Activated CD4-positive, alpha-beta T cell treated with anti-CD3 and anti-CD28 coated beads for 36 hours (primary cell): ENCODE measurements at regions not wholly inside any gene's neighbourhood (a gene's known extent, or its start where the extent isn't known, plus 50 kb on each side); places are given as distances from the start of the nearest gene placed in this dataset.
"Not testable (repeated sequence)": the region's sequence is repeated elsewhere in the genome, so short reads cannot be mapped to it uniquely, and the experiment has no call there.

Source experiments
- ATAC-seq: fragments of 200-7000 bp; cut with Tn5 transposase; one replicate; pipeline ENCODE4 v1.10.0; 2021; ENCODE audit warnings: mild to moderate bottlenecking, moderate library complexity
- CTCF ChIA-PET: fragments of 350-600 bp; sonication (Branson Sonifier 250); formaldehyde crosslinking; loops from one replicate; lab custom pipeline; 2021; ENCODE audit warnings: antibody characterized with exemption; lab: Charles Lee
- POLR2A ChIA-PET: fragments of 350-600 bp; sonication (Branson Sonifier 250); formaldehyde crosslinking; loops from one replicate; lab custom pipeline; 2021; ENCODE audit warnings: antibody characterized with exemption, inconsistent platforms; lab: Charles Lee
- DNase-seq: peaks from one replicate; pipeline ENCODE4 v3.0.0-alpha.2; 2020
- H3K27ac Mint-ChIP-seq: one replicate; pipeline ENCODE4 v1.8.0; 2021; ENCODE audit warnings: mixed read lengths
- H3K27me3 Mint-ChIP-seq: one replicate; pipeline ENCODE4 v1.8.0; 2021; ENCODE audit warnings: mixed read lengths
- H3K36me3 Mint-ChIP-seq: one replicate; pipeline ENCODE4 v1.8.0; 2021; ENCODE audit warnings: low read depth, mixed read lengths
- H3K4me1 Mint-ChIP-seq: one replicate; pipeline ENCODE4 v1.8.0; 2021; ENCODE audit warnings: mixed read lengths
- H3K4me3 Mint-ChIP-seq: one replicate; pipeline ENCODE4 v1.8.0; 2021; ENCODE audit warnings: mild to moderate bottlenecking, moderate library complexity, mixed read lengths
- H3K9me3 Mint-ChIP-seq: one replicate; pipeline ENCODE4 v1.8.0; 2021; ENCODE audit warnings: low read depth, mixed read lengths
- intact Hi-C, 2 experiments: fragments of 100-400 bp; cut with DNase I in 1 of 2; cut with micrococcal nuclease in 1 of 2; formaldehyde crosslinking; loops; one replicate each; pipeline versions ENCODE4 v1.14.2 to v1.15.1; 2022 to 2024; cut with DNase I, micrococcal nuclease

GRCh38 chr7:130849604-130850003, 115.6 kb upstream of the KLF14 start:
- POLR2A ChIA-PET = no interaction called here
- H3K4me3 Mint-ChIP-seq = no peak overlapping the region

GRCh38 chr7:130850956-130851355, 116.9 kb upstream of the KLF14 start:
- ChIA-PET POLR2A (no interaction called here), CTCF (interaction anchor here (1.7 kb wide), 1 partner anchor 11 kb away, joined by 3 read pairs; no protein-coding TSS in a partner anchor)
- DNase-seq = no peak
- no peak for ATAC-seq
- Mint-ChIP-seq H3K4me1 (no peaks in the 10 kb centered on the region), H3K36me3 (peaks cover 26% of the 10 kb centered on the region), H3K4me3 (no peak overlapping the region), H3K27me3 (no peaks in the 10 kb centered on the region), H3K27ac (no peak overlapping the region), H3K9me3 (peaks cover 1% of the 10 kb centered on the region)
- intact Hi-C loops = no loop called here

More at GRCh38 chr7:130849604-130850003, 115.6 kb upstream of the KLF14 start:
- Mint-ChIP-seq H3K4me1 (no peaks in the 10 kb centered on the region), H3K36me3 (peaks cover 13% of the 10 kb centered on the region), H3K27ac (no peak overlapping the region), H3K9me3 (no peaks in the 10 kb centered on the region), H3K27me3 (no peaks in the 10 kb centered on the region)
- intact Hi-C loops = no loop called here
- ATAC-seq (no peak), DNase-seq (no peak)
- CTCF ChIA-PET = no interaction called here

DNA sequence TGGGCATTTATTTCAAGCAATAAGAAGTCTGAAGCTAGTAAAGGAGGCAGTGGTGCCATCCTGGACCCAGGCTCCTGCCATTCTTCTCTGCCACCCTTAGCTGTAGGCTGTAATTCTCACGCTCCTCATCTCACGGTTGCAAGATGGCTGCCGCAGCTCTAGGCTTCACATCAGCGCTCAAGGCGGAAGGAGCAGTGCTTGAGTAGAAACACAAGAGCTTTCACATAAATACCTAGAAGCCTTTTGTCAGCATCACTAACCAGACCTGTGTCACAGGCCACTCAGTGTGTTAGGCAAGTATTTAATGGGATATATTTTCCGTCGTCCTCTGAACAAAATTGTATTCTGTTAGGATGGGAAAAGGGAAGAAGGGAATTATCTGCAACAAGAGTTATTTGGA, 118.9 kb upstream of the KLF14 start:
- no peak for DNase-seq
- intact Hi-C loops = no loop called here
- no peak for ATAC-seq
- POLR2A ChIA-PET = no interaction called here
- Mint-ChIP-seq H3K36me3 (peaks cover 45% of the 10 kb centered on the region), H3K27ac (no peak overlapping the region), H3K27me3 (no peaks in the 10 kb centered on the region), H3K9me3 (peaks cover 10% of the 10 kb centered on the region), H3K4me1 (no peaks in the 10 kb centered on the region), H3K4me3 (no peak overlapping the region)
- CTCF ChIA-PET = interaction anchor here (1.6 kb wide), 1 partner anchor 95 kb away, joined by 4 read pairs; no protein-coding TSS in a partner anchor

- ChIA-PET POLR2A (no interaction called here), CTCF (no interaction called here)
- Mint-ChIP-seq H3K36me3 (peaks cover 54% of the 10 kb centered on the region), H3K4me1 (no peaks in the 10 kb centered on the region), H3K27me3 (no peaks in the 10 kb centered on the region), H3K27ac (no peak overlapping the region), H3K9me3 (peaks cover 18% of the 10 kb centered on the region), H3K4me3 (no peak overlapping the region)
- no peak for DNase-seq
- intact Hi-C loops = no loop called here
- no peak for ATAC-seq
Measured at GRCh38 chr7:130853503-130854279, 119.7 kb upstream of the KLF14 start.

DNA sequence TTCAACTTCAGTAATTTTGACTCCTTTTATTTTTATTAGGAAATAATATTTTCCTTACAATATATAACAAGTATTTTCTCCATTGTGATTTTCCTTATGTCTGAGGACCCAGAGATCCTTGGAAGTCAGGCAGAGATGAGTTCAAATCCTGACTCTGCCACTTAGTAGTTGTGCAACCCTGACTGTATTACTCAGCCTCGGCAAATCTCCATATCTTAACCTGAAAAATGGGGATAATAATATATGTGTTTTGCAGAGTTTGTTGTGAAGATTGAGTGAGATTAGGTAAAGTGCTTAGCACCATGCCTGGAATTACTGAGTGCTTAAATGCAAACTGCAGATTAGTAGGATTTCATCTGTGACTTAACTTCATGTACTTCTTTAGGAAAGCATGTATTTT, 120.5 kb upstream of the KLF14 start:
- no peak overlapping the region for H3K27ac Mint-ChIP-seq
- no peak for DNase-seq
- H3K9me3 Mint-ChIP-seq = peaks cover 25% of the 10 kb centered on the region
- H3K4me1 Mint-ChIP-seq = no peaks in the 10 kb centered on the region
- ChIA-PET POLR2A (interaction anchor here (0.6 kb wide), 1 partner anchor 9 kb away, joined by 3 read pairs; no protein-coding TSS in a partner anchor), CTCF (interaction anchor here (0.8 kb wide), 1 partner anchor 587 kb away, joined by 5 read pairs; no protein-coding TSS in a partner anchor)
- H3K4me3 Mint-ChIP-seq = no peak overlapping the region
- no peaks in the 10 kb centered on the region for H3K27me3 Mint-ChIP-seq
- intact Hi-C loops = no loop called here
- no peak for ATAC-seq
- H3K36me3 Mint-ChIP-seq = peaks cover 62% of the 10 kb centered on the region

- no peak for ATAC-seq
- POLR2A ChIA-PET = interaction anchor here (0.7 kb wide), 1 partner anchor 31 kb away, joined by 4 read pairs; no protein-coding TSS in a partner anchor
- CTCF ChIA-PET = interaction anchor here (1.5 kb wide), 1 partner anchor 17 kb away, joined by 3 read pairs; no protein-coding TSS in a partner anchor
Measured at GRCh38 chr7:130856866-130857265, 122.9 kb upstream of the KLF14 start.

DNA sequence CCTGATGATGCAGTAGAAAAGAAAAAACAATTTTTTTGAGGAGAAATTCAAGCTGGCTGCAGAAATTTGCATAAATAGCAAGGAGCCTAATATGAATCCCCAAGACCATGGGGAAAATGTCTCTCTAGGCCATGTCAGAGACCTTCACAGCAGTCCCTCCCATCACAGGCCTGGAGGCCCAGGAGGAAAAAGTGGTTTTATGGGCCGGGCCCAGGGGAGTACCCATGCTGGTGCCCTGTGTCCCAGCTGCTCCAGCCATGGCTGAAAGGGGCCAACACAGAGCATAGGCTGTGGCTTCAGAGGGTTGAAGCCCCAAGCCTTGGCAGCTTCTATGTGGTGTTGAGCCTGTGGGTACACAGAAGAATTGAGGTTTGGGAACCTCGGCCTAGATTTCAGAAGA, 126.8 kb upstream of the KLF14 start:
- CTCF ChIA-PET = interaction anchor here (0.6 kb wide), 1 partner anchor 160 kb away, joined by 3 read pairs; no protein-coding TSS in a partner anchor
- H3K4me3 Mint-ChIP-seq, H3K4me1 Mint-ChIP-seq, ATAC-seq, H3K27ac Mint-ChIP-seq, intact Hi-C loops, DNase-seq, POLR2A ChIA-PET, H3K27me3 Mint-ChIP-seq: not testable (repeated sequence)
- H3K9me3 Mint-ChIP-seq = peaks cover 53% of the 10 kb centered on the region
- H3K36me3 Mint-ChIP-seq = peaks cover 97% of the 10 kb centered on the region

More at GRCh38 chr7:130856866-130857265, 122.9 kb upstream of the KLF14 start:
- no peaks in the 10 kb centered on the region for H3K4me1 Mint-ChIP-seq
- intact Hi-C loops = no loop called here
- H3K27me3 Mint-ChIP-seq = no peaks in the 10 kb centered on the region
- DNase-seq = no peak
- H3K36me3 Mint-ChIP-seq = peaks cover 85% of the 10 kb centered on the region
- H3K9me3 Mint-ChIP-seq = peaks cover 40% of the 10 kb centered on the region
- no peak overlapping the region for H3K27ac Mint-ChIP-seq
- no peak overlapping the region for H3K4me3 Mint-ChIP-seq

GRCh38 chr7:130865408-130866236, 131.6 kb upstream of the KLF14 start:
- DNase-seq = no peak
- Mint-ChIP-seq H3K4me1 (no peaks in the 10 kb centered on the region), H3K4me3 (no peak overlapping the region), H3K36me3 (peaks cover 90% of the 10 kb centered on the region), H3K9me3 (peaks cover 20% of the 10 kb centered on the region), H3K27me3 (no peaks in the 10 kb centered on the region), H3K27ac (no peak overlapping the region)
- intact Hi-C loops = no loop called here
- ChIA-PET CTCF (interaction anchor here (1.3 kb wide), 2 partner anchors 66 to 428 kb away, joined by 3 read pairs; no protein-coding TSS in a partner anchor), POLR2A (no interaction called here)
- ATAC-seq = peak; percentile 24

- H3K4me3 Mint-ChIP-seq = no peak overlapping the region
- CTCF ChIA-PET = interaction anchor here (0.9 to 1.3 kb wide), 4 partner anchors 8 to 64 kb away, joined by 3 to 5 read pairs (median 3); no protein-coding TSS in a partner anchor
- no peak for ATAC-seq
- H3K36me3 Mint-ChIP-seq = peaks cover 87% of the 10 kb centered on the region
- no peak overlapping the region for H3K27ac Mint-ChIP-seq
- H3K27me3 Mint-ChIP-seq = no peaks in the 10 kb centered on the region
- H3K9me3 Mint-ChIP-seq = peaks cover 11% of the 10 kb centered on the region
- DNase-seq = no peak
- POLR2A ChIA-PET = no interaction called here
- no peaks in the 10 kb centered on the region for H3K4me1 Mint-ChIP-seq
- intact Hi-C loops = no loop called here
Measured at GRCh38 chr7:130867039-130867438, 133.0 kb upstream of the KLF14 start.

DNA sequence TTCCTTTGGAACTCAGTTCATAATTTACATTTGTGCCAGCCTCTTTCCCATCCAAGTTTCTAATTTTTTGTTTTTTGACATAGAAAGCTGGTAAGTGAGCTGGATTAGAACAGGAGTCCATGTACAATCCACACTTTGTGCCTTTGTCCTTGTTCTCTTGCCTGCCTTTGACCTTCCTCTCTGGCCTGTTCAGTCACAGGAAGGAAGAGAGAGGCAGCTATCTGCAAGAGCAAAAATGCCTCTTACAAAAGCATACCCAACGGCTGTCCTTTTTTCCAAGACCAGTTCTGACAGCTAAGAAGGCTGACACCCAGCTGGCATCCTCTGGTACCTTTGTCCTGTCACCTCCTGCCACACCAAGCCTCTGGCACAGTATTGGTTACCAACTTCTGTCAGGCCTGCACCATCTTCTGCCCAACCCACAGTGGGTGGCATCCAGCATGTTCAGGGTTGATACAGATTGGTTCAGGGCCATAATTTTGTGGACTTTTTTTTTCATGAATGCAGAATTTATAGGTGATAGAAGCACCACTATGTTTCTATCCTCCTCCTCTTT, 133.7 kb upstream of the KLF14 start:
- ATAC-seq (no peak), DNase-seq (no peak)
- peak overlapping the region; percentile 8 for H3K4me3 Mint-ChIP-seq
- peaks cover 87% of the 10 kb centered on the region for H3K36me3 Mint-ChIP-seq
- ChIA-PET POLR2A (no interaction called here), CTCF (interaction anchor here (1.0 to 1.1 kb wide), 2 partner anchors 30 to 31 kb away, joined by 3 to 5 read pairs; no protein-coding TSS in a partner anchor)
- H3K9me3 Mint-ChIP-seq = peaks cover 7% of the 10 kb centered on the region
- intact Hi-C loops = no loop called here
- no peaks in the 10 kb centered on the region for H3K27me3 Mint-ChIP-seq
- no peak overlapping the region for H3K27ac Mint-ChIP-seq
- peaks cover 4% of the 10 kb centered on the region for H3K4me1 Mint-ChIP-seq

GRCh38 chr7:130868139-130868538, 134.1 kb upstream of the KLF14 start:
- peaks cover 5% of the 10 kb centered on the region for H3K9me3 Mint-ChIP-seq

More at GRCh38 chr7:130868139-130868538, 134.1 kb upstream of the KLF14 start:
- POLR2A ChIA-PET = no interaction called here
- ATAC-seq = no peak
- CTCF ChIA-PET = interaction anchor here (1.0 kb wide), 2 partner anchors 29 to 172 kb away, joined by 3 to 4 read pairs; no protein-coding TSS in a partner anchor
- peak overlapping the region; percentile 47 for H3K27ac Mint-ChIP-seq
- H3K4me3 Mint-ChIP-seq = peak overlapping the region; percentile 8
- no peak for DNase-seq
- peaks cover 4% of the 10 kb centered on the region for H3K4me1 Mint-ChIP-seq
- intact Hi-C loops = no loop called here
- no peaks in the 10 kb centered on the region for H3K27me3 Mint-ChIP-seq
- H3K36me3 Mint-ChIP-seq = peaks cover 86% of the 10 kb centered on the region
